ENCODE measurements at regions not wholly inside any gene's neighbourhood (a gene's known extent, or its start where the extent isn't known, plus 50 kb on each side); places are given as distances from the start of the nearest gene placed in this dataset.

DNA sequence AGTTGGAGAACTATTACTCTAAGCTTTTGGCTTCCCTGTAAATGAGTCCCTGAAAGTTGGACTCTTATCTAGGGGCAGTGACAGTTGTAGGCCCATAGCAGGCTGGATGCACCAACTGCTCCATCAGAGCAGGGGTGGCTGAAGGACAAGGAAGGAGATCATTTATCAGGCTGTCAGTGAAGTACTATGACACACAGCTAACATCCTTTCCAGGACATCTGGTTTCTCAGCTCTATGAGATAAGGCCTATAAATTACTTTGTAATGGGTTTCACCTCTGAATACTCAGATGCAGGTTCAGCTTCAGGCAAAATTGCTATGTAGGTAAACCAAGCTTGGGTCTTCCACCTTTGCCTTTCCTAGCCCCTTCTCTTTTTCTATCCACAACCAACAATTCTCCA is 468.5 kb downstream of the KIF16B start:
- Histone ChIP-seq H3K9me3 (ENCODE audit: control insufficient read depth, insufficient read depth, low read length) (peaks cover 10% of the 10 kb centered on the region), H3K9ac (ENCODE audit: low read depth, low read length) (no peak overlapping the region), H3K27me3 (ENCODE audit: control insufficient read depth, insufficient read depth, low read length) (no peaks in the 10 kb centered on the region), H3K4me1 (ENCODE audit: control insufficient read depth, insufficient read depth, low read length) (no peaks in the 10 kb centered on the region), H3K27ac (ENCODE audit: insufficient read depth, low read length) (no peak overlapping the region), H3K4me3 (ENCODE audit: insufficient read depth, low read depth, low read length) (no peak overlapping the region), H2BK5ac (ENCODE audit: low read depth, low read length, poor library complexity, severe bottlenecking) (no peak overlapping the region), H3K23ac (ENCODE audit: low read depth, low read length) (no peak overlapping the region), H3K4me2 (ENCODE audit: low read depth, low read length) (no peak overlapping the region), H2AFZ (replicated peaks; ENCODE audit: low read length, poor library complexity) (no peak overlapping the region), H3K79me1 (ENCODE audit: low read depth in 1 of 2, low read length in 2 of 2) (no peaks in the 10 kb centered on the region), H2BK15ac (ENCODE audit: low read depth, low read length) (no peak overlapping the region), H2AK5ac (ENCODE audit: low read depth, low read length) (no peak overlapping the region), H3K4ac (ENCODE audit: low read depth, low read length) (no peak overlapping the region), H3K18ac (ENCODE audit: low read depth, low read length) (no peak overlapping the region), H4K8ac (ENCODE audit: low read depth in 2 of 2, low read length in 2 of 2) (no peak overlapping the region), H4K20me1 (ENCODE audit: insufficient read depth, low read length) (no peaks in the 10 kb centered on the region), H3K36me3 (ENCODE audit: control insufficient read depth, insufficient read depth, low read length) (no peaks in the 10 kb centered on the region), H3K14ac (replicated peaks; ENCODE audit: low read depth, low read length) (no peak overlapping the region), H2BK20ac (ENCODE audit: low read depth, low read length) (no peak overlapping the region), H2BK120ac (ENCODE audit: low read depth, low read length) (no peak overlapping the region), H2AK9ac (replicated peaks; ENCODE audit: low read depth, low read length, poor library complexity) (no peak overlapping the region), H3K9me1 (ENCODE audit: insufficient read depth, low read length) (no peaks in the 10 kb centered on the region), H4K5ac (ENCODE audit: low read depth, low read length) (no peak overlapping the region), H4K91ac (ENCODE audit: insufficient read depth, low read depth, low read length) (no peak overlapping the region), H3K56ac (ENCODE audit: extremely low read depth, insufficient read depth, low read length) (no peak overlapping the region)
- in situ Hi-C loops (cut with MboI; ENCODE audit: low sequenced_read_pairs) = no loop called here
- no TSS peak for BruUV-seq (replicated peaks)
- ChIA-PET POLR2A (ENCODE audit: unreplicated experiment) (no interaction called here), CTCF (no interaction called here)
- no peak for DNase-seq
- no peak for TF ChIP-seq BHLHE40 (IDR thresholded peaks at IDR 0.05; ENCODE audit: low read depth, low read length)
- no peak for TF ChIP-seq SMC3 (IDR thresholded peaks at IDR 0.05; ENCODE audit: low read depth, low read length)
- no peak for TF ChIP-seq MAFK (IDR thresholded peaks at IDR 0.05; ENCODE audit: low read depth, low read length)
- TF ChIP-seq POLR2A (IDR thresholded peaks at IDR 0.05; ENCODE audit: low read depth, low read length) = no peak
- no peak for TF ChIP-seq RFX5 (IDR thresholded peaks at IDR 0.05; ENCODE audit: low read depth, low read length)
- no peak for TF ChIP-seq RCOR1 (IDR thresholded peaks at IDR 0.05; ENCODE audit: insufficient replicate concordance, low read length)
- TF ChIP-seq USF2 (IDR thresholded peaks at IDR 0.05; ENCODE audit: low read depth, low read length) = no peak
- no peak for TF ChIP-seq CHD1 (IDR thresholded peaks at IDR 0.05; ENCODE audit: low read depth, low read length)
- no peak for TF ChIP-seq CTCF (conservative IDR thresholded peaks at IDR 0.05; ENCODE audit: low read depth, low read length)
- no peak for TF ChIP-seq RAD21 (IDR thresholded peaks at IDR 0.05; ENCODE audit: low read length)
- TF ChIP-seq CEBPB (IDR thresholded peaks at IDR 0.05; ENCODE audit: low read depth, low read length) = no peak
- TF ChIP-seq MXI1 (IDR thresholded peaks at IDR 0.05; ENCODE audit: borderline replicate concordance, low read depth, low read length) = no peak
- TF ChIP-seq ELK1 (IDR thresholded peaks at IDR 0.05; ENCODE audit: borderline replicate concordance, low read depth, low read length) = no peak
- no peak for TF ChIP-seq MAZ (IDR thresholded peaks at IDR 0.05; ENCODE audit: borderline replicate concordance, low read depth, low read length)
- no peak for TF ChIP-seq NFE2L2 (IDR thresholded peaks at IDR 0.05; ENCODE audit: low read depth, low read length)
- no peak for TF ChIP-seq FOS (IDR thresholded peaks at IDR 0.05; ENCODE audit: low read depth, low read length)
- ATAC-seq (ENCODE audit: low read depth) = no peak
- intact Hi-C loops (cut with micrococcal nuclease) = no loop called here
- dilution Hi-C loops (cut with HindIII; ENCODE audit: low sequenced_read_pairs, unreplicated experiment) = no loop called here
